ENCODE measurements at regions not wholly inside any gene's neighbourhood (a gene's known extent, or its start where the extent isn't known, plus 50 kb on each side); places are given as distances from the start of the nearest gene placed in this dataset.

DNA sequence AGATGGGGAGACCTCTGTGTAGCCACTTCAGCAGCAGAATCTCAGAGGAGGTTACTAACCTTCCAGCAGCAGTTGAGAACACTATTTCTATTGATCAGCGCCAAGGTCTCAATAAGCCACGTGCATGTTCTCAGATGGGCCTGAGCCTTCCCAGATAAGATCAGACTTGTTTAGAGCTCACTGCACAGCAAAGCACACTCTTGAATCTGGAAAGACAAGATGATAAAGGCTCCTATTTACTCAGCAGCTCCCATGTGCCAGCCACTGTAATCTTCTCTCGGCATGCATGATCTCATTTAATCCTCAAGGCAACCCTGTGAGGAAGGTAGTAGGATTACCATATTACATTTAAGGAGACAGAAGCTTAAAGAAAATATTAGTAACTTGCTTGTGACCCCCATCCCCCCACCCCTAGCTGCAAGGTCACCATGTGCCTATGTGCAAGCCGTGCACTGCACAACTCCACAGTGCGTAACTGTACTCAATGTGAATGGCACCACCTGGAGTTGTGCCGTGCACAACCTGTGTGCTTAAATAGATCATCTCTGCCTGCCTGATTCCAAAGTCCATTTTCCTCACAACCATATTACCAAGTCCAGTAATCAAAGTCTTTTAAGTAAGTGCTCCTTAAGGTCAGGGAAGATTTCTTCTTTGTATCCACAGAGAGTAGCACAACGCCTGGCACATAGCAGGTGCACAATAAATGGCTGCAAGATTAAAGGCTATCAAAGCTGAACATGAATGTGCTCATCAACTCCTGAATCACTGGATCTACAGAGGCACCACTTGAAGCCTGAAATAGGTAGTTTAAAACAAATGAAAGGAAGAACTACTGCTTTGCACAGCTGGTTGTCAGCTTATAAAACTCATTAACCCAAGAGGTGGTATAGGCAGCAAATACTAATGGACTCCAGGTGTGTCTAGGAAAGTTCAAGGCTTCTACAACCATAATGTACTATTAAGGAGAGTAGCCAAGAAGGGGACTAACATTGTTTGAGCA, 293.8 kb downstream of the BUD13 start:
- H3K27me3 Mint-ChIP-seq, result peaks cover 14% of the 10 kb centered on the region
- no peaks in the 10 kb centered on the region for H3K4me1 Mint-ChIP-seq
- ATAC-seq (no peak), DNase-seq (no peak)
- no peak overlapping the region for H3K4me3 Mint-ChIP-seq
- no peaks in the 10 kb centered on the region for H3K9me3 ChIP-seq (ENCODE audit: control insufficient read depth, low read length, poor library complexity, severe bottlenecking)
- no peak overlapping the region for H3K27ac Mint-ChIP-seq
- no peaks in the 10 kb centered on the region for H3K36me3 Mint-ChIP-seq (ENCODE audit: low read depth)

DNA sequence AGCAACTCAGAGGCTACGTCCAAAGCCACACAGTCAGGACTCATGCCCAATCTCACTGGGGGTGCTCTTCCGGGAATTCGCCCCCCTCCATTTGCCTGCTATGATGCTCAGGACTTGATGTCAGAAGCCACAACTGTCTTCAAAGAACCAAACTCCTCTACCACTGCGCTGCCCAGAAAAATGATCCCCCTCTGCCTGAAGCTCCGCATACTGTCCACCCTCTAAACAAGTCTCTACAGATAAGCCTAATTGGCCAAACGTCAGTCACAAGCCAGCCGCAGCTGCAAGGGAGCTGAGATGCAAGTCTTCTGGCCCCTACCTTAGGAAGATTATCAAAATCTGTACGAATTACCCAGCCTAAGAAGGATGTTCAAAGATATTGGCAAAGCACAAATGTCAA, 294.6 kb downstream of the BUD13 start:
- H3K4me3 Mint-ChIP-seq, result no peak overlapping the region
- H3K27me3 Mint-ChIP-seq, result peaks cover 10% of the 10 kb centered on the region
- no peaks in the 10 kb centered on the region for H3K4me1 Mint-ChIP-seq
- H3K27ac Mint-ChIP-seq, result no peak overlapping the region
- ATAC-seq (no peak), DNase-seq (no peak)
- H3K9me3 ChIP-seq (ENCODE audit: control insufficient read depth, low read length, poor library complexity, severe bottlenecking), result no peaks in the 10 kb centered on the region
- H3K36me3 Mint-ChIP-seq (ENCODE audit: low read depth), result no peaks in the 10 kb centered on the region

DNA sequence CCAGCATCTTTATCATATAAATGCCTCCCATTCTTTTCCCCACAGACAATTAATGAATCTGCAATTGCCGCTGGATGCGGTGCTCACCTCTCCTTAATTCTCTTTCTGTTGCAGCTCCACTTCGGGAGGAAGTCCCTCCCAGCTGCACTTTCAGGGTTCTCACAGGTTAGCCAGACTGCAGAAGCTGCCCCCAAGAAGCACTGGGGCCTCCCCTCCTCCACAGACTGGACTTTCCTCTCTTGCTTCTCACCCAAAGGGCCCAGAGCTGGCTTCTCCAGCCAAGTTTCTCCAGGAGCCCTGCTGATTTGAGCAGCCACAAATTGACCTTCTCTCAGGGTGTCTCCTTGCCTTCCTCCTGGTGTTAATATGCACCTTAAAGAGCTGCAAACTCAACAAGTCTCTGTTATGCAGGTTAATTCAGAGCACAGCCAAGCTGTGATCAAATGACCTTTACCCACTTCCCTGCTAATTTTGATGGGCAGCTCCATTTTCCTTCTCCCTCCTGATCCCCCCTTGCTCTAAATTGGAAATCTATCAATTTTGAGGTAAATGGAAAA, 298.9 kb downstream of the BUD13 start:
- Mint-ChIP-seq H3K36me3 (ENCODE audit: low read depth) (peaks cover 3% of the 10 kb centered on the region), H3K27ac (no peak overlapping the region), H3K4me3 (no peak overlapping the region), H3K27me3 (peaks cover 12% of the 10 kb centered on the region), H3K4me1 (no peaks in the 10 kb centered on the region)
- H3K9me3 ChIP-seq (ENCODE audit: control insufficient read depth, low read length, poor library complexity, severe bottlenecking), result no peaks in the 10 kb centered on the region
- DNase-seq, result no peak
- ATAC-seq, result no peak

DNA sequence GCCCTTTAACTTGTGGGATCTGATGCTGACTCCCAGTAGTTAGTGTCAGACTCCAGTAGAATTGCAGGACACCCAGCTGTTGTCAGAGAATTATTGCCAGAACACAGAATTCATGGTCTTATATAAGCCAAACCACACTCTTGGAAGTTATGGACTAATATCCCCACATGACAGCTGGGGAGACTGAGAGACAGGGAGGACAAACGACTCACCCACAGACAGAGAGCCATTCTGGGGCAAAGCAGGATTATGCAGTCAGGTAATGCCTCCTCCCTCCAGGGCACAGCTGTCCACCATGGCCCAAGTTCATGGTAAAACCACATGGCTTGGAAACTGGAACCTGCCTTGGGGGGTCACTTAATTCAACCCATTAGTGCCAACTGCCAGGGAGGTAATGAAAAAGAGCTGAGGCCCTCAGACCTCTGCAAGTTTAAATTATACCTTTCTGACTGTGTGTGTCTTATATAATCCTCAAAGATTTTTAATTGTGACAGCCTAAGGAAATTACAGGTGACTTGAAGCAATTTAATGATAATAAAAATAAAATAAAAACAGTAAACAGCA, 299.5 kb downstream of the BUD13 start:
- H3K4me1 Mint-ChIP-seq, result no peaks in the 10 kb centered on the region
- DNase-seq, result no peak
- peaks cover 3% of the 10 kb centered on the region for H3K36me3 Mint-ChIP-seq (ENCODE audit: low read depth)
- no peak overlapping the region for H3K27ac Mint-ChIP-seq
- peaks cover 18% of the 10 kb centered on the region for H3K27me3 Mint-ChIP-seq
- H3K9me3 ChIP-seq (ENCODE audit: control insufficient read depth, low read length, poor library complexity, severe bottlenecking), result no peaks in the 10 kb centered on the region
- ATAC-seq, result no peak
- H3K4me3 Mint-ChIP-seq, result no peak overlapping the region

DNA sequence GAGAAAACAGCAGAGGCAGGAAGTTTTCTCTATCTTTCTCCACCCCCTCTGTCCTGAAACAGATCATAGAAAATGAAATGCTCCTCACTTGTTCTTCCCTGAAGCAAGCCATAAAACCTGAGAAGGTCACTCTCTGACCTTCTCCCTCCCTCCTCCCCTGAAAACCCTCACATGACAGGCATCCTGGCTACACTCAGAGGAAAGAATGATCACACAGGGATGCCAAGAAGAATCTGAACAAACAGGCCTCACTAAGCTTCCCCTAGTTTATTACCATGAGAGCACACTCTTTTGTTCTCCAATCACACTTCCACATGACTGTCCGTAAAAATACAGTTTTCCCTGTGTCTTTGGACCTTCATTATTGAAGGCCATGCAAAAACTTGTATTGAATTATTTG, 300.1 kb downstream of the BUD13 start:
- no peaks in the 10 kb centered on the region for H3K9me3 ChIP-seq (ENCODE audit: control insufficient read depth, low read length, poor library complexity, severe bottlenecking)
- Mint-ChIP-seq H3K27ac (no peak overlapping the region), H3K27me3 (peaks cover 24% of the 10 kb centered on the region), H3K4me1 (no peaks in the 10 kb centered on the region), H3K4me3 (no peak overlapping the region), H3K36me3 (ENCODE audit: low read depth) (peaks cover 3% of the 10 kb centered on the region)
- DNase-seq (no peak), ATAC-seq (no peak)

DNA sequence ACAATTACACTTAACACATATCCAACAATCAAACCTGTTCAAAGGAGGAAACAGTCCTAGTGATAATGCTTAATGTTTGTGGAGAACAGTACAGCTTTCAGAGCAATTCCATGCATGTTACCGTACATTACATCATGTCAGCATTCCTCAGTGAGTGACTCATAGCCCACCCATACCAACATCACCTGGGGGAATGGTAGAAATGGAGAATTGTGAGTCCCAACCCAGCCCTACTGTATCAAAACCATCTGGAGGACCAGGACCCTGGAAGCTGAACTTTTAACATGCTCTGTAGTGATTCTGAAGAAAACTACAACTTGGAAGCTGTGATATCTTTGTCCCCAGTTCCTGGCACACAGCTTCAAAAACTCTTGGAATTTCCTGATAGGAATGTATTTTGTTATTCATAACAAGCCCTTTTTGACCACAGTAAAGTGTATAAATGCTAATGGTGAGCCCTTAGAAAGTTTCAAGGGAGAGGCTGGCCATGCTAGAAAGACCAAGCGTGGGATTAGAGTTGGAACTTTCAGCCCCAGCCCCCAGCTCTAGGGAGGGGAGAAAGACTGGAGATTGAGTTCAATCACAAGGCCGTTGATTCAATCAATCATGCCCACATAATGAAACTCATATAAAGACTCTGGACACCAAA, 301.1 kb downstream of the BUD13 start:
- Mint-ChIP-seq H3K4me3 (no peak overlapping the region), H3K27ac (no peak overlapping the region), H3K36me3 (ENCODE audit: low read depth) (peaks cover 3% of the 10 kb centered on the region), H3K4me1 (no peaks in the 10 kb centered on the region), H3K27me3 (peaks cover 24% of the 10 kb centered on the region)
- ATAC-seq (no peak), DNase-seq (no peak)
- H3K9me3 ChIP-seq (ENCODE audit: control insufficient read depth, low read length, poor library complexity, severe bottlenecking), result no peaks in the 10 kb centered on the region

DNA sequence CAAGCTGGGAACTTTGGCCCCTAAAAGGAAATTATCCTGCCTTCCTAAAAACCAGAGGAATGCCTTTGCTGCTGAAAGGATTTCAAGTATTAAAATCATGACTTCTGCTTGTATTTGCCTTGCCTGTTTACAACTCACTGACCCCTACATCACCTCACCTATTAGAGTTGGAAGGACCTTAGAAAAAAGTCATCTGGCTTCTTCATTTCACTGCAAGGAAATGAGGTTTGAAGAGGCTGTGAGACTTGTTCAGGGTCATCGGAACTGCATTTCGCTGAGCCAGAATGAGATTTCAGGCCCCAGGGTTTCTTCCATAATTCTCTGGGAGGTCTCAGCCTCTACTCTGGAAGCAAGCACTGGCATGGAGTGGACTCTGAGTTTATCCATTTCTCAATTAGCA, 304.1 kb downstream of the BUD13 start:
- Mint-ChIP-seq H3K27ac (no peak overlapping the region), H3K27me3 (peaks cover 27% of the 10 kb centered on the region)
- no peak for ATAC-seq

DNA sequence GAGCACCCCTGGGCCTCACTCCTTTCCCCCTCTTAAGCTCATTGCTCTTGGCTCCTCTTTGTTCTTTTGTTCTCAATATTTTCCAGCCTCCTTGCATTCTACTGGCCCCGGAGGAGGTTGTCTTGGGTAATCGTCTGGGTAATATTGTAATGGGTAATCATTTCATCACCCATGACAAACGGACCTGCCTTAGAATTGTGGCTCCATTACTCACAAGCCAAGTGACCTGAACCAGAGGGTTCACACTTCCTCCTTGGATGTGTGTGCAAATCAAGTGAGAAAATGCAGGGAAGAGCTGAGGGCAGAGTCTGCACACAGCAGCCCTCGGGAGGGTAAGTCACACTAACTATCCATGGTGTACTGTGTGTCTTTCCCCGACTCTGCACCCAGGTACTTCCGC, 305.0 kb downstream of the BUD13 start:
- peaks cover 3% of the 10 kb centered on the region for H3K36me3 Mint-ChIP-seq (ENCODE audit: low read depth)
- H3K27me3 Mint-ChIP-seq, result peaks cover 27% of the 10 kb centered on the region
- H3K4me1 Mint-ChIP-seq, result no peaks in the 10 kb centered on the region
- H3K4me3 Mint-ChIP-seq, result no peak overlapping the region
- DNase-seq (no peak), ATAC-seq (no peak)
- H3K27ac Mint-ChIP-seq, result no peak overlapping the region
- no peaks in the 10 kb centered on the region for H3K9me3 ChIP-seq (ENCODE audit: control insufficient read depth, low read length, poor library complexity, severe bottlenecking)

More for the DNA sequence above, 304.1 kb downstream of the BUD13 start:
- H3K9me3 ChIP-seq (ENCODE audit: control insufficient read depth, low read length, poor library complexity, severe bottlenecking), result no peaks in the 10 kb centered on the region
- no peak for DNase-seq
- no peak overlapping the region for H3K4me3 Mint-ChIP-seq
- H3K36me3 Mint-ChIP-seq (ENCODE audit: low read depth), result peaks cover 3% of the 10 kb centered on the region
- no peaks in the 10 kb centered on the region for H3K4me1 Mint-ChIP-seq

DNA sequence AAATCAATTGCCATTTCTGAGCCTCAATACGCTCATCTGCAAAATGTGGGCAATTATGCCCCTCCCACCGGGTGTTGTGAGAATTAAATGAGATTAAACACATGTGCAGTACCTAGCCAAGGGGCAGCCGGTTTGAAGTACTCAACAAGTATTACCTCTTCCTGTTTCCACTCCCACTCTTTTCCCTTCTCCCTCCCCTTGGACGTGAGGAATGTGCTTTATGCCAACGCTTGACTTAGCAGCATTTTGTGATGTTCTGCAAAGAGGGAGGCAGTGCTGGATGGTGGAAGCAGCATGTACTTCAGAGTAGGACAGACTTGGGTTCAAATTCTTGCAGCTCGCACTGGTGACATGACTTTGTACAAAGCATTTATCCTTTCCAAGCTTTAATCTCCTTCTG, 306.0 kb downstream of the BUD13 start:
- Mint-ChIP-seq H3K4me1 (no peaks in the 10 kb centered on the region), H3K27ac (no peak overlapping the region), H3K36me3 (ENCODE audit: low read depth) (peaks cover 3% of the 10 kb centered on the region), H3K27me3 (peaks cover 29% of the 10 kb centered on the region), H3K4me3 (no peak overlapping the region)
- ATAC-seq, result no peak
- H3K9me3 ChIP-seq (ENCODE audit: control insufficient read depth, low read length, poor library complexity, severe bottlenecking), result no peaks in the 10 kb centered on the region
- DNase-seq, result no peak

DNA sequence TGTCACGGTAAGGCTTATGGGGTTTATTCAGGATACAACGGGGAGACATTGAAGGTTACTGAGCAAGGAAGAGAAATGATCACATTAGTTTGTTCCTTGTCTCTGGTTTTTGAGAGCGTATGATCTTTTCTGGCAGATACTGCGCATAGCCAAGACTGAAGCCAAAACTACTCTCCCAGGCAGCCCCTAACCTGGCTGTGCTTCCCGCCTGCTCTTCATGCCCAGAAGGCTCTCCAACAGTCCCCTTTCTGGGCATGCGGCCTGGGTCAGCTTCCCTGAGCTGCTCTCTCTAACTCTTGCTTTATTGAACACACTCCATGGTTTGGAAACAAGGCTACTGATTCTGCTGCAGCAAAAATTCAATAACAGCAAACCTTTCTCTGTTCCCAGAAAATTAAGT, 306.6 kb downstream of the BUD13 start:
- ATAC-seq, result no peak
- H3K4me3 Mint-ChIP-seq, result no peak overlapping the region
- peaks cover 35% of the 10 kb centered on the region for H3K27me3 Mint-ChIP-seq
- peaks cover 3% of the 10 kb centered on the region for H3K36me3 Mint-ChIP-seq (ENCODE audit: low read depth)
- H3K9me3 ChIP-seq (ENCODE audit: control insufficient read depth, low read length, poor library complexity, severe bottlenecking), result no peaks in the 10 kb centered on the region
- H3K4me1 Mint-ChIP-seq, result no peaks in the 10 kb centered on the region
- no peak for DNase-seq
- no peak overlapping the region for H3K27ac Mint-ChIP-seq

DNA sequence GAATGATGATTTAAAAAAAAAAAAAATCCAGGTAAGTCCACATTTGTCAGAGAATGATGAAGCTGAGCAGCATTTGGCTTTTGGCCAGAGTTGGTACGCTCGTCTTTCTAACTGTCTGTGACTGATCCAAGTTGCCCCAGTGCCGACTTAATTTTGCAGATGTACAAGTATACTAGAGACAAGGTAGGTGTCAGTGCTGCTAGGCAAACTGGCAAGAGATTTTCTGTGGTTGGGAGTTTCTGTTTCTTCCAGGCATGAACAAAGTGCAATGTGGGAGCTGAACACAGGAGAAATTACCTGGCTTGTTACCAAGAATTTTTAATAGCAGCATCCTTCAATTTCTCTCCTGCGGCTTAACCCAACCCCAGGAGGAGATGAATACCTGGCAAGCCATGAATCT, 307.7 kb downstream of the BUD13 start:
- ATAC-seq, result no peak
- no peak overlapping the region for H3K27ac Mint-ChIP-seq
- H3K4me3 Mint-ChIP-seq, result no peak overlapping the region
- H3K27me3 Mint-ChIP-seq, result peaks cover 41% of the 10 kb centered on the region
- no peaks in the 10 kb centered on the region for H3K4me1 Mint-ChIP-seq
- no peaks in the 10 kb centered on the region for H3K9me3 ChIP-seq (ENCODE audit: control insufficient read depth, low read length, poor library complexity, severe bottlenecking)
- no peak for DNase-seq
- peaks cover 3% of the 10 kb centered on the region for H3K36me3 Mint-ChIP-seq (ENCODE audit: low read depth)

DNA sequence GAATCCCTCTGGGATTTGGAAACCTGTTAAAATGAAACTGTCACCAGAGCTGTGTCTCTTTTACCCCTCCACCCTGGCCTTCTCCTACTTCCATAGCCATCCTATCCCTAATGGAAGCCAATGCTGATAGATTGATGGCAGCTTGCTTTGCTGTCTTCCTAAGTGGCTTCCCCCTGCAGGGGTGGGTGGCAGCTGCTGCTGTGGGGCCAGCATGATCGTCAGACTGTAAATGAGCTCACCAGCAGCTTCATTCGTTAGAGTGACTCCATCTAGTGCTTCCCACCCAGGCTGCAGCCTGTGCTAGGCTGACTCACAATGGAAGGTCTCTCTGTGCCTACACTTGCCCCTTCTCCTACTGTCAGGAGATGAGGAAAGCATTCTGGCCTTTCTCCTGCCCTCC, 311.0 kb downstream of the BUD13 start:
- H3K4me3 Mint-ChIP-seq, result no peak overlapping the region
- peaks cover 44% of the 10 kb centered on the region for H3K27me3 Mint-ChIP-seq
- no peak overlapping the region for H3K27ac Mint-ChIP-seq
- H3K36me3 Mint-ChIP-seq (ENCODE audit: low read depth), result no peaks in the 10 kb centered on the region
- ATAC-seq, result no peak
- H3K9me3 ChIP-seq (ENCODE audit: control insufficient read depth, low read length, poor library complexity, severe bottlenecking), result no peaks in the 10 kb centered on the region
- DNase-seq, result no peak
- H3K4me1 Mint-ChIP-seq, result no peaks in the 10 kb centered on the region

DNA sequence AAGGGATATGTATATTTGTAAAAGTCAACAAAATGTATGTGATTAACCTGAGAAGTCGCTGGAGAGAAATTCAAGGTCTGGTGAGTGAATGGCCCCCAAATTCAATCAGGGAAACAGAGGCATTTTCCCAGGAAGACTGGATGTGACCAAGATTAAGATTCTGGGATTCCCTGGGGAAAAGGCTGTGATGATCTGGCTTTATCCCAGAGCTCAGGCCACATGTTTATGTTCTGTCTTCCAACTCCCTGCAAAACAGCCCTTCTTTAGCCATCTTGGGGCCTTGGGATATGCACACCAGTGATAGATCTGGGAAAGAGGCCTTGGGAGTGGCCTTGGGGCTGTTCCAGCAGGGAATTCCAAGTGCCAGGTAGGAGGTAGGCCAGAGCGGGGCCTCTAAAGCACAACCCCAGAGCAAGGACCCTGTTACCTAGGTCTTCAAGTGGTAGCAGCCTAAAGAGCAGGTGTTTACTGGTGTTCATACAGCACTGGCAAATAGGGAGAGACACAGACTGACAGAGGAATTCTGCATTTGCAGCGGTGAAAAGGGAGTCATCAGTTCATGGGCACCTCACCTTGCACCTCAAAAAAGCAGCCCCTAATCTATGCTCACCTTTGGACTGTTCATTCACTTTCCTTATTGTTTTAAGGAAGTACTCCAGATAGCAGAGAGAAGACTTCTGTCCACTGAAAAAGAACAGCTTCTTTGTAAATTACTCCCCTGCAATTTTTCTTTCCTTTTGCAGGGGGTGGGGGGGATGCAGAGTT, 312.4 kb downstream of the BUD13 start:
- Mint-ChIP-seq H3K27me3 (peaks cover 36% of the 10 kb centered on the region), H3K36me3 (ENCODE audit: low read depth) (no peaks in the 10 kb centered on the region), H3K4me1 (no peaks in the 10 kb centered on the region), H3K27ac (no peak overlapping the region), H3K4me3 (no peak overlapping the region)
- DNase-seq (no peak), ATAC-seq (no peak)
- H3K9me3 ChIP-seq (ENCODE audit: control insufficient read depth, low read length, poor library complexity, severe bottlenecking), result no peaks in the 10 kb centered on the region

Data from T-helper 17 cell (primary cell).